OCI-LY7 (cell line): ENCODE measurements at regions not wholly inside any gene's neighbourhood (a gene's known extent, or its start where the extent isn't known, plus 50 kb on each side); places are given as distances from the start of the nearest gene placed in this dataset.

Experiments
- EZH2phosphoT487 ChIP-seq: fragments of 200-600 bp; sonication (generic); IDR thresholded peaks from 2 replicates; pipeline ENCODE4 v1.6.1; 2018; ENCODE audit warnings: low read depth, borderline replicate concordance, mild to moderate bottlenecking, mixed run types, antibody characterized with exemption, low read length, moderate library complexity, mixed read lengths
- TF ChIP-seq, protein P1 (sequence below): fragments of 200-600 bp; sonication (generic); conservative IDR thresholded peaks from 2 replicates; pipeline ENCODE4 v1.5.1; 2014; ENCODE audit warnings: mild to moderate bottlenecking, antibody characterized with exemption, low read length, moderate library complexity, mixed read lengths

DNA sequence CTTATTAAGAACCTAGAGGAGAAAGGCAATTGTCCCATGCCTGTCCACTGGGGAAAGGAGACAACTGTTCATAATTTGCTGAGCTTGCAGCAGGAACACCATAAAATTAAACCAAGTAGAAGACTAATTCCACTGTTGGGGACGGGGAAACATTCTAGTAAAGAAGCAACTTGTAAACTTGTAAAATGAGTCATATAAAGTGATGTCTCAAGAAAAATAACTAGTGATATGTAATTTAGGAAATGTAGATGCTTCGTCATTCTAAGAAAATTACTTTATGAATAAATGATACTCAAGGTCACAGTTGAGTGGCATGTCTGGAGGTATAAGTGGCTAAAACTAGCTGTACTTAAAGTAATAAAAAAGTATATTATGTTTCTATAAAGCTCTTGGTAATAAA lies 121.2 kb upstream of the MID1 start:
- TF ChIP-seq, protein P1, sequence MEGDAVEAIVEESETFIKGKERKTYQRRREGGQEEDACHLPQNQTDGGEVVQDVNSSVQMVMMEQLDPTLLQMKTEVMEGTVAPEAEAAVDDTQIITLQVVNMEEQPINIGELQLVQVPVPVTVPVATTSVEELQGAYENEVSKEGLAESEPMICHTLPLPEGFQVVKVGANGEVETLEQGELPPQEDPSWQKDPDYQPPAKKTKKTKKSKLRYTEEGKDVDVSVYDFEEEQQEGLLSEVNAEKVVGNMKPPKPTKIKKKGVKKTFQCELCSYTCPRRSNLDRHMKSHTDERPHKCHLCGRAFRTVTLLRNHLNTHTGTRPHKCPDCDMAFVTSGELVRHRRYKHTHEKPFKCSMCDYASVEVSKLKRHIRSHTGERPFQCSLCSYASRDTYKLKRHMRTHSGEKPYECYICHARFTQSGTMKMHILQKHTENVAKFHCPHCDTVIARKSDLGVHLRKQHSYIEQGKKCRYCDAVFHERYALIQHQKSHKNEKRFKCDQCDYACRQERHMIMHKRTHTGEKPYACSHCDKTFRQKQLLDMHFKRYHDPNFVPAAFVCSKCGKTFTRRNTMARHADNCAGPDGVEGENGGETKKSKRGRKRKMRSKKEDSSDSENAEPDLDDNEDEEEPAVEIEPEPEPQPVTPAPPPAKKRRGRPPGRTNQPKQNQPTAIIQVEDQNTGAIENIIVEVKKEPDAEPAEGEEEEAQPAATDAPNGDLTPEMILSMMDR = no peak
- no peak for TF ChIP-seq EZH2phosphoT487
